Trophoblast cell (in vitro differentiated cells and primary cell): ENCODE measurements at regions not wholly inside any gene's neighbourhood (a gene's known extent, or its start where the extent isn't known, plus 50 kb on each side); places are given as distances from the start of the nearest gene placed in this dataset.

Experiments used
- DNase-seq, 2 donors: peaks; one replicate each; pipeline ENCODE4 v3.0.0-alpha.2; 2016
- H2AFZ ChIP-seq: 2 replicates; pipeline ENCODE4 v1.6.1; 2013; ENCODE audit warnings: low read length, moderate library complexity, mild to moderate bottlenecking; ENCODE audit not compliant: insufficient read depth, poor library complexity
- H2AK5ac ChIP-seq: 2 replicates; pipeline ENCODE4 v1.6.1; 2013; ENCODE audit warnings: mild to moderate bottlenecking, low read length
- H2BK120ac ChIP-seq: 2 replicates; pipeline ENCODE4 v1.6.1; 2013; ENCODE audit warnings: low read length, mild to moderate bottlenecking, moderate library complexity; ENCODE audit not compliant: insufficient read depth, poor library complexity
- H2BK12ac ChIP-seq: 2 replicates; pipeline ENCODE4 v1.6.1; 2013; ENCODE audit warnings: mild to moderate bottlenecking, low read length, moderate library complexity
- H2BK5ac ChIP-seq: 2 replicates; pipeline ENCODE4 v1.6.1; 2013; ENCODE audit warnings: low read length, low read depth, moderate library complexity, mild to moderate bottlenecking; ENCODE audit not compliant: poor library complexity
- H3K14ac ChIP-seq: 2 replicates; pipeline ENCODE4 v1.6.1; 2013; ENCODE audit warnings: mild to moderate bottlenecking, low read length
- H3K18ac ChIP-seq: 2 replicates; pipeline ENCODE4 v1.6.1; 2013; ENCODE audit warnings: mild to moderate bottlenecking, low read length
- H3K23ac ChIP-seq: 2 replicates; pipeline ENCODE4 v1.6.1; 2013; ENCODE audit warnings: low read length
- H3K27ac ChIP-seq: 2 replicates; pipeline ENCODE4 v1.5.1; 2013; ENCODE audit warnings: low read depth, mild to moderate bottlenecking, inconsistent platforms, low read length, moderate library complexity
- H3K27me3 ChIP-seq: 2 replicates; pipeline ENCODE4 v1.6.1; 2013; ENCODE audit warnings: inconsistent platforms, mild to moderate bottlenecking, low read length, moderate library complexity; ENCODE audit not compliant: insufficient read depth
- H3K36me3 ChIP-seq, 2 experiments: 1 replicate in 1 of 2; 2 replicates in 1 of 2; pipeline ENCODE4 v1.6.1; 2013; ENCODE audit warnings: low read length in 2 of 2, mild to moderate bottlenecking in 2 of 2, moderate library complexity in 1 of 2; ENCODE audit not compliant: insufficient read depth in 2 of 2, control insufficient read depth in 1 of 2
- H3K4ac ChIP-seq: 2 replicates; pipeline ENCODE4 v1.6.1; 2013; ENCODE audit warnings: low read depth, mild to moderate bottlenecking, low read length, moderate library complexity
- H3K4me1 ChIP-seq, 2 experiments: 1 replicate in 1 of 2; 2 replicates in 1 of 2; pipeline ENCODE4 v1.6.1; 2013; ENCODE audit warnings: low read length in 2 of 2, mild to moderate bottlenecking in 2 of 2, moderate library complexity in 1 of 2; ENCODE audit not compliant: insufficient read depth in 2 of 2, control insufficient read depth in 1 of 2
- H3K4me2 ChIP-seq: 2 replicates; pipeline ENCODE4 v1.6.1; 2013; ENCODE audit warnings: inconsistent platforms, mild to moderate bottlenecking, low read length, moderate library complexity
- H3K4me3 ChIP-seq: 2 replicates; pipeline ENCODE4 v1.5.1; 2013; ENCODE audit warnings: mild to moderate bottlenecking, low read depth, low read length, inconsistent platforms
- H3K79me1 ChIP-seq: one replicate; pipeline ENCODE4 v1.6.1; 2013; ENCODE audit warnings: low read length
- H3K79me2 ChIP-seq: 2 replicates; pipeline ENCODE4 v1.6.1; 2013; ENCODE audit warnings: low read length, mild to moderate bottlenecking; ENCODE audit not compliant: control insufficient read depth, insufficient read depth, poor library complexity
- H3K9ac ChIP-seq: 2 replicates; pipeline ENCODE4 v1.6.1; 2013; ENCODE audit warnings: mild to moderate bottlenecking, low read length
- H3K9me3 ChIP-seq: 2 replicates; pipeline ENCODE4 v1.6.1; 2013; ENCODE audit warnings: low read depth, mild to moderate bottlenecking, control low read depth, inconsistent platforms, low read length; ENCODE audit not compliant: insufficient read depth
- H4K12ac ChIP-seq: 2 replicates; pipeline ENCODE4 v1.6.1; 2013; ENCODE audit warnings: low read depth, mild to moderate bottlenecking, low read length, moderate library complexity
- H4K8ac ChIP-seq: 2 replicates; pipeline ENCODE4 v1.6.1; 2013; ENCODE audit warnings: low read depth, mild to moderate bottlenecking, low read length, moderate library complexity
- H4K91ac ChIP-seq: one replicate; pipeline ENCODE4 v1.6.1; 2013; ENCODE audit warnings: low read depth, mild to moderate bottlenecking, low read length, moderate library complexity
- WGBS: extraction: QIAGEN DNeasy Blood & Tissue Kit; methylation state at CpG from one replicate; pipeline ENCODE4 v1.1.7; 2013; ENCODE audit warnings: missing lambda C conversion rate; ENCODE audit not compliant: insufficient read length, insufficient coverage; ENCODE audit errors: extremely low coverage; 5-methylcytosine and 5-hydroxymethylcytosine counted together

DNA sequence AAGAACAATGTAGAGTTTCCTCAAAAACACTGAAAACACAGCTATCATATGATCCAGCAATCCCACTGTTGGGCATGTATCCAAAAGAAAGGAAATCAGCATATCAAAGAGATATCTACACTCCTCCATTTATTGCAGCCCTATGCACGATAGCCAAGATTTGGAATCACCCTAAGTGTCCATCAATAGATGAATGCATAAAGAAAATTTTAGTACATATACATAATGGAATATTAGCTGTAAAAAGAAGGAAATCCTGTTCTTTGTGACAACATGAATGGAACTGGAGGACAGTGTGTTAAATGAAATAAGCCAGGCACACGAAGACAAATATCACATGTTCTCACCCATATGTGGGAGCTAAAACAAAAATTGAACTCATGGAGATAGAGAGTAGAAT lies 114.5 kb upstream of the FN1 start:
- Histone ChIP-seq H3K79me2 (no peaks in the 10 kb centered on the region), H3K36me3 (no peaks in the 10 kb centered on the region), H3K27me3 (no peaks in the 10 kb centered on the region), H3K4me3 (no peak overlapping the region), H3K27ac (no peak overlapping the region), H3K23ac (no peak overlapping the region), H3K9ac (no peak overlapping the region), H3K4ac (no peak overlapping the region), H4K12ac (no peak overlapping the region), H3K18ac (no peak overlapping the region), H3K4me2 (no peak overlapping the region), H4K8ac (no peak overlapping the region), H3K9me3 (no peaks in the 10 kb centered on the region), H2BK120ac (no peak overlapping the region), H3K14ac (no peak overlapping the region), H4K91ac (no peak overlapping the region), H3K79me1 (no peaks in the 10 kb centered on the region), H2BK5ac (no peak overlapping the region), H2AFZ (no peak overlapping the region), H3K4me1 (no peaks in the 10 kb centered on the region), H2BK12ac (no peak overlapping the region), H2AK5ac (no peak overlapping the region)
- no CpG with 5 or more reads among the region's 2 CpGs for WGBS
- DNase-seq: no peak

DNA sequence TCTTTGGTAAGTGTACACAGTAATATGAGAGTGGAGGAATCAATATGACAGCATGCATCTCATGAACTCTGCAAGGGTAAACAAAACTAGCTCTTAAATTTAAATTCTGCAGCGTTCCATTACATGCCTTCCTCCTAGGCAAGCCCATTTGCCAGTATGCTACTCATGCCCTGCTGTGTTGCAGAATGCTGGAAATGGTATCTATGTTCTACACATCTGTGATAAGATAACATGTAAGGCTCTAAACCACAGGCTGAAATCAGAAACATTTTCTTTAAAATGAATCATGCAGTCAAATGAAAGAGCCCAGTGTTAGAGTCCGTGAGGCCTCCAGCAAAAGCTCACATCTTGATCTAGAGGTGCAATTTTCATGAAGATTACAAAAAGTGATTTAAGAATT lies 112.8 kb upstream of the FN1 start:
- no CpG with 5 or more reads among the region's 2 CpGs for WGBS
- H3K27ac ChIP-seq: no peak overlapping the region

DNA sequence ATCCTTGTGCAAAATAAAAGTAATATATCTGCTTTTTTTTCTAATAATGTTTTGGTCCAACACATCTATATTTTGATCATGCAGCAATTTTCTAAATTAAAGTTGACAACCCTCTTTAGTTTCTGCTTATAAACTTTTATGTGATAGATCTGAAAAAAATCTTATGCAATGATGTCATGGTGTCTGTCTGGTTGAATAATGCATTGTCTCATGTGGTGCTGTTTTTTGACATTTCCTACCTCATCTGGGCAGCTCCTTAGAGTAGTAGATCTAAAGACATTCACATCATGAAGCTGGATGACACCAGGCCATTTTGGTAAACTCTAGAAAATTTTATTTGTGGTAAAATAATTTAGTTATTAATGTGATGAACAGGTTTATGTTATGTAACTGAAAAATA lies 106.8 kb upstream of the FN1 start:
- no peak overlapping the region for H2BK5ac ChIP-seq
- no peaks in the 10 kb centered on the region for H3K79me2 ChIP-seq
- H3K4me2 ChIP-seq: no peak overlapping the region
- no peak overlapping the region for H3K4ac ChIP-seq
- H3K79me1 ChIP-seq: peaks cover 5% of the 10 kb centered on the region
- H2BK12ac ChIP-seq: no peak overlapping the region
- no peaks in the 10 kb centered on the region for H3K36me3 ChIP-seq
- no peak for DNase-seq
- no peaks in the 10 kb centered on the region for H3K9me3 ChIP-seq
- no peak overlapping the region for H2AFZ ChIP-seq
- no peak overlapping the region for H4K91ac ChIP-seq
- H3K9ac ChIP-seq: no peak overlapping the region
- H2AK5ac ChIP-seq: no peak overlapping the region
- no peak overlapping the region for H3K18ac ChIP-seq
- H3K23ac ChIP-seq: no peak overlapping the region
- no peak overlapping the region for H3K27ac ChIP-seq
- H4K12ac ChIP-seq: no peak overlapping the region
- no peaks in the 10 kb centered on the region for H3K27me3 ChIP-seq
- no peak overlapping the region for H4K8ac ChIP-seq
- no peak overlapping the region for H3K14ac ChIP-seq
- H3K4me3 ChIP-seq: no peak overlapping the region
- H2BK120ac ChIP-seq: no peak overlapping the region
- no peaks in the 10 kb centered on the region for H3K4me1 ChIP-seq

More for the DNA sequence above, 112.8 kb upstream of the FN1 start:
- no peak overlapping the region for H3K4ac ChIP-seq
- no peak overlapping the region for H2AK5ac ChIP-seq
- no peaks in the 10 kb centered on the region for H3K4me1 ChIP-seq
- no peaks in the 10 kb centered on the region for H3K36me3 ChIP-seq
- H3K27me3 ChIP-seq: no peaks in the 10 kb centered on the region
- no peaks in the 10 kb centered on the region for H3K9me3 ChIP-seq
- H3K23ac ChIP-seq: no peak overlapping the region
- H3K9ac ChIP-seq: no peak overlapping the region
- no peak overlapping the region for H3K18ac ChIP-seq
- no peak overlapping the region for H4K91ac ChIP-seq
- H2BK12ac ChIP-seq: no peak overlapping the region
- DNase-seq: peak; percentile 62 to 83
- H4K12ac ChIP-seq: no peak overlapping the region
- no peak overlapping the region for H2BK5ac ChIP-seq
- H3K4me2 ChIP-seq: no peak overlapping the region
- H4K8ac ChIP-seq: no peak overlapping the region
- H3K4me3 ChIP-seq: no peak overlapping the region
- no peak overlapping the region for H2AFZ ChIP-seq
- no peaks in the 10 kb centered on the region for H3K79me2 ChIP-seq
- H3K79me1 ChIP-seq: no peaks in the 10 kb centered on the region
- no peak overlapping the region for H2BK120ac ChIP-seq
- H3K14ac ChIP-seq: no peak overlapping the region

DNA sequence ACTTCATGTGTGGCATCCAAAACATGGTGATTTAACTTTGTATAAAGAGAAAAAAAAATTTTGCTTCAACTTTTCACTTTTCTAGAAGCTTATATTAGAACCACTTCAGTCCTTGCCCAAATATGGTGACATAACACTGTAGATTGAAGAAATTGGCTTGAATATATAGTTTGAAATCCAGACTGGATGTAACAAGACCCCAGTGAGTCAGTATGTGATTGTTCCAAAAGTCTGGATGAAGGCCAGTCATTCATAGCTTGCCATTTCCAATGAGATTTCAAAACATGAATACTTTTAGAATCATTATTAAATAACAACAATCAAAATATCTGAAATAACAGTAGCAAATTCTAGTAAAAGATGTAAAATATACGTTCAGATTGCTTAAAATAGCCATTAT lies 104.8 kb upstream of the FN1 start:
- no peak overlapping the region for H4K12ac ChIP-seq
- no CpG with 5 or more reads among the region's 1 CpG for WGBS
- no peak for DNase-seq

More for the DNA sequence above, 104.8 kb upstream of the FN1 start:
- Histone ChIP-seq H3K23ac (no peak overlapping the region), H3K36me3 (no peaks in the 10 kb centered on the region), H3K79me2 (no peaks in the 10 kb centered on the region), H4K91ac (no peak overlapping the region), H3K18ac (no peak overlapping the region), H2BK120ac (no peak overlapping the region), H3K4ac (no peak overlapping the region), H4K8ac (no peak overlapping the region), H2AK5ac (no peak overlapping the region), H3K4me1 (peaks cover 0 to 2% of the 10 kb centered on the region in 2 experiments), H2BK5ac (no peak overlapping the region), H3K4me3 (no peak overlapping the region), H3K27me3 (no peaks in the 10 kb centered on the region), H3K79me1 (peaks cover 8% of the 10 kb centered on the region), H3K14ac (no peak overlapping the region), H3K27ac (no peak overlapping the region), H3K9ac (no peak overlapping the region), H3K4me2 (no peak overlapping the region), H2BK12ac (no peak overlapping the region), H2AFZ (no peak overlapping the region), H3K9me3 (no peaks in the 10 kb centered on the region)
